HCT116 (cell line): ENCODE measurements at regions not wholly inside any gene's neighbourhood (a gene's known extent, or its start where the extent isn't known, plus 50 kb on each side); places are given as distances from the start of the nearest gene placed in this dataset.

Source experiments
- ATAC-seq: fragments of 200-7000 bp; cut with Tn5 transposase; 2 replicates; pipeline ENCODE4 v1.9.1; 2020; ENCODE audit warnings: mild to moderate bottlenecking, moderate library complexity
- BruUV-seq: library from RNA; stranded (reverse); fragments of 400-500 nt; replicated peaks from 2 replicates; lab custom pipeline; 2021; lab: Mats Ljungman, UMichigan
- CTCF ChIA-PET: fragments of 300-600 bp; sonication (Branson Sonifier 250); formaldehyde crosslinking; loops from one replicate; lab custom pipeline; 2021; ENCODE audit warnings: antibody characterized with exemption; lab: Charles Lee
- POLR2A ChIA-PET: fragments of 300-600, 350-600 bp; sonication (Branson Sonifier 250); formaldehyde crosslinking; loops from one replicate; lab custom pipeline; 2021; ENCODE audit warnings: antibody characterized with exemption; lab: Charles Lee
- RAD21 ChIA-PET, 2 experiments: fragments of 300-600 bp; sonication (Branson Sonifier 250); formaldehyde crosslinking; loops; one replicate each; lab custom pipeline; 2023; ENCODE audit warnings: low total read pairs in 2 of 2; ENCODE audit not compliant: uncharacterized antibody in 2 of 2, unreplicated experiment in 2 of 2, low non-redundant PET in 1 of 2; lab: Charles Lee
- DNase-seq: peaks from one replicate; pipeline ENCODE4 v3.0.0-alpha.2; 2010; ENCODE audit warnings: low read depth, low spot score
- H2AFZ ChIP-seq: fragments of 200-600 bp; shearing (Covaris generic), sonication (generic); 2 replicates; pipeline ENCODE4 v1.6.1; 2017; ENCODE audit warnings: low read depth, mixed run types, mixed read lengths, antibody characterized with exemption, low read length; ENCODE audit not compliant: poor library complexity, severe bottlenecking
- H3K27ac ChIP-seq: 2 replicates; pipeline ENCODE4 v1.5.1; 2012; ENCODE audit warnings: low read depth, low read length
- H3K27me3 ChIP-seq: fragments of 200-600 bp; sonication (generic); 2 replicates; pipeline ENCODE4 v1.6.1; 2016; ENCODE audit warnings: mixed run types, low read length, mixed read lengths; ENCODE audit not compliant: insufficient read depth
- H3K36me3 ChIP-seq, 2 experiments: fragments of 200-500 bp in 1 of 2; fragments of 200-600 bp in 1 of 2; sonication (Bioruptor generic) in 1 of 2; sonication (generic) in 1 of 2; 2 replicates each; pipeline versions ENCODE4 v1.5.1 to v1.6.1; 2014 to 2016; ENCODE audit warnings: low read length in 2 of 2, inconsistent platforms in 1 of 2, mixed read lengths in 1 of 2, mixed run types in 1 of 2; ENCODE audit not compliant: insufficient read depth in 2 of 2, control insufficient read depth in 1 of 2
- H3K4me1 ChIP-seq, 2 experiments: fragments of 200-600 bp in 1 of 2; sonication (generic) in 1 of 2; 2 replicates each; pipeline versions ENCODE4 v1.5.1 to v1.6.1; 2012 to 2017; ENCODE audit warnings: low read length in 2 of 2, inconsistent platforms in 1 of 2, mild to moderate bottlenecking in 1 of 2, mixed read lengths in 1 of 2, mixed run types in 1 of 2, moderate library complexity in 1 of 2; ENCODE audit not compliant: insufficient read depth in 2 of 2, control insufficient read depth in 1 of 2
- H3K4me2 ChIP-seq: fragments of 200-600 bp; sonication (generic); 2 replicates; pipeline ENCODE4 v1.6.1; 2017; ENCODE audit warnings: mixed run types, low read length, mixed read lengths
- H3K4me3 ChIP-seq, 2 experiments: fragments of 200-600 bp in 1 of 2; sonication (generic) in 1 of 2; replicated peaks in 1 of 2; 2 replicates each; pipeline ENCODE4 v1.5.1; 2011 to 2016; ENCODE audit warnings: low read length in 2 of 2, control low read depth in 1 of 2, low read depth in 1 of 2, mild to moderate bottlenecking in 1 of 2, mixed read lengths in 1 of 2, mixed run types in 1 of 2
- H3K79me2 ChIP-seq: fragments of 200-600 bp; sonication (generic); 2 replicates; pipeline ENCODE4 v1.6.1; 2017; ENCODE audit warnings: mild to moderate bottlenecking, mixed run types, low read length, moderate library complexity, mixed read lengths; ENCODE audit not compliant: insufficient read depth
- H3K9ac ChIP-seq: fragments of 200-600 bp; sonication (generic); 2 replicates; pipeline ENCODE4 v1.6.1; 2016; ENCODE audit warnings: low read length, mixed read lengths
- H3K9me2 ChIP-seq: fragments of 200-600 bp; sonication (generic), shearing (Covaris generic); 2 replicates; pipeline ENCODE4 v1.6.1; 2017; ENCODE audit warnings: mixed run types, mild to moderate bottlenecking, moderate library complexity; ENCODE audit not compliant: insufficient read depth
- H3K9me3 ChIP-seq, 2 experiments: fragments of 200-500 bp in 1 of 2; fragments of 200-600 bp in 1 of 2; sonication (Bioruptor generic) in 1 of 2; sonication (generic) in 1 of 2; 2 replicates each; pipeline ENCODE4 v1.6.1; 2014 to 2017; ENCODE audit warnings: low read length in 2 of 2, mixed read lengths in 2 of 2, inconsistent platforms in 1 of 2, low read depth in 1 of 2, mild to moderate bottlenecking in 1 of 2, mixed run types in 1 of 2, moderate library complexity in 1 of 2; ENCODE audit not compliant: control insufficient read depth in 1 of 2, insufficient read depth in 1 of 2
- H4K20me1 ChIP-seq: fragments of 200-600 bp; sonication (generic), shearing (Covaris generic); 2 replicates; pipeline ENCODE4 v1.6.1; 2017; ENCODE audit warnings: mixed run types, mild to moderate bottlenecking, moderate library complexity; ENCODE audit not compliant: insufficient read depth
- ATF3 ChIP-seq: IDR thresholded peaks from 2 replicates; pipeline ENCODE4 v1.6.1; 2012
- CBX3 ChIP-seq: IDR thresholded peaks from 2 replicates; pipeline ENCODE4 v1.6.1; 2012; ENCODE audit warnings: low read depth
- CTCF ChIP-seq, 3 experiments: fragments of 200-600 bp in 1 of 3; sonication (generic) in 1 of 3; IDR thresholded peaks in 2 of 3; conservative IDR thresholded peaks in 1 of 3; 2 replicates each; pipeline ENCODE4 v1.5.1; 2012 to 2017; ENCODE audit warnings: low read depth in 2 of 3, low read length in 2 of 3, antibody characterized with exemption in 1 of 3, borderline replicate concordance in 1 of 3, control low read depth in 1 of 3, mild to moderate bottlenecking in 1 of 3, mixed read lengths in 1 of 3, mixed run types in 1 of 3, moderate library complexity in 1 of 3; ENCODE audit not compliant: insufficient read depth in 1 of 3
- EGR1 ChIP-seq: IDR thresholded peaks from 2 replicates; pipeline ENCODE4 v1.6.1; 2012; ENCODE audit warnings: low read depth
- ELF1 ChIP-seq: IDR thresholded peaks from 2 replicates; pipeline ENCODE4 v1.6.1; 2012; ENCODE audit warnings: low read depth, borderline replicate concordance
- EZH2 ChIP-seq: fragments of 200-600 bp; sonication (generic); IDR thresholded peaks from 2 replicates; pipeline ENCODE4 v1.6.1; 2017; ENCODE audit warnings: antibody characterized with exemption, mixed run types
- EZH2phosphoT487 ChIP-seq: fragments of 200-600 bp; IDR thresholded peaks from 2 replicates; pipeline ENCODE4 v1.6.1; 2018; ENCODE audit warnings: antibody characterized with exemption, borderline replicate concordance
- FOSL1 ChIP-seq: IDR thresholded peaks from 2 replicates; pipeline ENCODE4 v1.6.1; 2012; ENCODE audit warnings: low read depth
- MAX ChIP-seq: IDR thresholded peaks from 2 replicates; pipeline ENCODE4 v1.6.1; 2012
- POLR2A ChIP-seq: IDR thresholded peaks from 2 replicates; pipeline ENCODE4 v1.7.0; 2011; ENCODE audit warnings: borderline replicate concordance; ENCODE audit not compliant: insufficient read depth, insufficient read length; ENCODE audit errors: extremely low read depth
- RAD21 ChIP-seq: IDR thresholded peaks from 2 replicates; pipeline ENCODE4 v1.6.1; 2012; ENCODE audit warnings: low read depth, mild to moderate bottlenecking
- REST ChIP-seq: IDR thresholded peaks from 2 replicates; pipeline ENCODE4 v1.6.1; 2012; ENCODE audit warnings: low read depth
- SIN3A ChIP-seq: IDR thresholded peaks from 2 replicates; pipeline ENCODE4 v1.6.1; 2012; ENCODE audit warnings: low read depth
- SP1 ChIP-seq: IDR thresholded peaks from 2 replicates; pipeline ENCODE4 v1.6.1; 2012; ENCODE audit warnings: low read depth
- SRF ChIP-seq: IDR thresholded peaks from 2 replicates; pipeline ENCODE4 v1.6.1; 2012; ENCODE audit warnings: low read depth
- TCF7L2 ChIP-seq: IDR thresholded peaks from 2 replicates; pipeline ENCODE4 v1.7.0; 2011; ENCODE audit warnings: borderline replicate concordance, inconsistent platforms; ENCODE audit not compliant: insufficient read depth, insufficient read length; ENCODE audit errors: extremely low read depth
- YY1 ChIP-seq: IDR thresholded peaks from 2 replicates; pipeline ENCODE4 v1.6.1; 2011; ENCODE audit warnings: low read length, low read depth, moderate library complexity, mild to moderate bottlenecking; ENCODE audit not compliant: insufficient replicate concordance; ENCODE audit errors: extremely low read depth
- ZBTB33 ChIP-seq: IDR thresholded peaks from 2 replicates; pipeline ENCODE4 v1.6.1; 2011; ENCODE audit warnings: mild to moderate bottlenecking, low read length, moderate library complexity; ENCODE audit not compliant: insufficient replicate concordance; ENCODE audit errors: extremely low read depth
- ZFX ChIP-seq: fragments of 450-650 bp; IDR thresholded peaks from 2 replicates; pipeline ENCODE4 v1.6.1; 2017
- intact Hi-C: fragments of 100-400 bp; cut with micrococcal nuclease; formaldehyde crosslinking; loops from 2 replicates; pipeline ENCODE4 v1.10.0; 2022

- Histone ChIP-seq H3K27me3 (peaks cover 24% of the 10 kb centered on the region), H3K4me2 (no peak overlapping the region), H2AFZ (no peak overlapping the region), H3K79me2 (no peaks in the 10 kb centered on the region), H3K27ac (no peak overlapping the region), H3K36me3 (no peaks in the 10 kb centered on the region), H3K9ac (no peak overlapping the region), H4K20me1 (no peaks in the 10 kb centered on the region), H3K4me1 (no peaks in the 10 kb centered on the region), H3K4me3 (no peak overlapping the region), H3K9me2 (no peaks in the 10 kb centered on the region), H3K9me3 (no peaks in the 10 kb centered on the region)
- RAD21 ChIA-PET: no interaction called here
- ATAC-seq (no peak), DNase-seq (no peak)
- BruUV-seq: no TSS peak
- TF ChIP-seq ELF1 (no peak), MAX (no peak), REST (no peak), ZFX (no peak), TCF7L2 (no peak), SRF (no peak), FOSL1 (no peak), EGR1 (no peak), CTCF (IDR thresholded peaks at IDR 0.05 in 2 of 3, conservative IDR thresholded peaks at IDR 0.05 in 1 of 3; ENCODE audit: borderline replicate concordance in 1 of 3, insufficient read depth in 1 of 3, low read depth in 2 of 3, low read length in 2 of 3) (no peak), EZH2 (no peak), ZBTB33 (no peak), SP1 (no peak), EZH2phosphoT487 (no peak), ATF3 (no peak), CBX3 (no peak), POLR2A (no peak), SIN3A (no peak), RAD21 (no peak), YY1 (no peak)
- CTCF ChIA-PET: no interaction called here
- POLR2A ChIA-PET: no interaction called here
- intact Hi-C loops: no loop called here
Measured at GRCh38 chr7:136064627-136065237, 87.6 kb upstream of the MTPN start.
